ENCODE measurements at regions not wholly inside any gene's neighbourhood (a gene's known extent, or its start where the extent isn't known, plus 50 kb on each side); places are given as distances from the start of the nearest gene placed in this dataset.

DNA sequence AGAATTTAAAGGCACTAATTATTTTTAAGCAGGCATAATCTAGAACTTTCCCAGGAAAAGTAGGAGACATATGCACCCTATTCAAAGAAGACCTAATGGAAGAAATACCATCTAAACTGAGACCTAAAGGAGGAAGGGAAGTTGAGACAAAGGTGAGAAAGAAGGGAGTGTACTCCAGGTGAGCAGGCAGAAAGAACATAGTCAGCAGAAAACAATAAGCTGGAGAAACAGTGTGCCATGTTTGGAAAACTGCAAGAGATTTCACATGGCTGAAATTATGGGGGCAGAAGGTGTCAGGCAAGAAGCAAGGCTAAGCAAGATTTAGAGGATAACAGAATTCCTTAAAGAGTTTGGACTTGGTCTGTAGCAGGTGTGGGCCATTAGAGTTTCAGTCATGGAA is 167.0 kb upstream of the USP25 start:
- Mint-ChIP-seq H3K4me1 (peaks cover 3% of the 10 kb centered on the region), H3K9me3 (no peaks in the 10 kb centered on the region), H3K4me3 (no peak overlapping the region), H3K27me3 (ENCODE audit: insufficient read depth, low read depth) (no peaks in the 10 kb centered on the region), H3K36me3 (no peaks in the 10 kb centered on the region), H3K27ac (no peak overlapping the region)
- DNase-seq (ENCODE audit: low spot score) = no peak
- Histone ChIP-seq H3K9ac (no peak overlapping the region), H3K36me3 (no peaks in the 10 kb centered on the region), H3K27ac (no peak overlapping the region), H3K4me1 (peaks cover 33% of the 10 kb centered on the region), H3K4me3 (no peak overlapping the region), H2AFZ (replicated peaks) (no peak overlapping the region), H3K79me2 (ENCODE audit: low read depth) (no peaks in the 10 kb centered on the region), H4K20me1 (ENCODE audit: low read depth) (no peaks in the 10 kb centered on the region), H3K27me3 (no peaks in the 10 kb centered on the region), H3K9me3 (ENCODE audit: low read depth) (no peaks in the 10 kb centered on the region), H3F3A (ENCODE audit: low read depth) (no peaks in the 10 kb centered on the region), H3K4me2 (no peak overlapping the region)
- TF ChIP-seq EZH2phosphoT487 (IDR thresholded peaks at IDR 0.05) (no peak), EZH2 (IDR thresholded peaks at IDR 0.05) (no peak)
- TF ChIP-seq, protein P1, sequence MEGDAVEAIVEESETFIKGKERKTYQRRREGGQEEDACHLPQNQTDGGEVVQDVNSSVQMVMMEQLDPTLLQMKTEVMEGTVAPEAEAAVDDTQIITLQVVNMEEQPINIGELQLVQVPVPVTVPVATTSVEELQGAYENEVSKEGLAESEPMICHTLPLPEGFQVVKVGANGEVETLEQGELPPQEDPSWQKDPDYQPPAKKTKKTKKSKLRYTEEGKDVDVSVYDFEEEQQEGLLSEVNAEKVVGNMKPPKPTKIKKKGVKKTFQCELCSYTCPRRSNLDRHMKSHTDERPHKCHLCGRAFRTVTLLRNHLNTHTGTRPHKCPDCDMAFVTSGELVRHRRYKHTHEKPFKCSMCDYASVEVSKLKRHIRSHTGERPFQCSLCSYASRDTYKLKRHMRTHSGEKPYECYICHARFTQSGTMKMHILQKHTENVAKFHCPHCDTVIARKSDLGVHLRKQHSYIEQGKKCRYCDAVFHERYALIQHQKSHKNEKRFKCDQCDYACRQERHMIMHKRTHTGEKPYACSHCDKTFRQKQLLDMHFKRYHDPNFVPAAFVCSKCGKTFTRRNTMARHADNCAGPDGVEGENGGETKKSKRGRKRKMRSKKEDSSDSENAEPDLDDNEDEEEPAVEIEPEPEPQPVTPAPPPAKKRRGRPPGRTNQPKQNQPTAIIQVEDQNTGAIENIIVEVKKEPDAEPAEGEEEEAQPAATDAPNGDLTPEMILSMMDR (IDR thresholded peaks at IDR 0.05) = no peak

DNA sequence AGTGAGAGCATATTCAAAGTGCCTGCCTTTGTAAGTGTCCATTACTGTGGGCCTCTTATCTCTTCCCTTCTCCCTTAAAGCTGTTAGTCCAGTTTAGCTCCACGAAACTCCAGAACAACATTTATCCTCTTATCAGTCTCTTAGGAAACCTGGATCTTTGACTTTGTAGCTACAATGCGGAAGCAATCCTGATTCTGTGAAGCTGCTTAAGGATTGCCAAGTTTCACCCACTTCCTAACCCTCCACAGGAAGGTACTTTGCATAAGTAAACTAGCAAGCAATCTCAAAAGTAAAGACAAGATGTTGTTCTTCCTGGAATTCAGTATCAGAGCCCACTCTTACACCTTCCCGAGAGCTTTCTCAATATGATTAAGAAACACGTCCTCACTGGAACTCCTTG is 164.9 kb upstream of the USP25 start:
- peaks cover 33% of the 10 kb centered on the region for H3K4me1 ChIP-seq
- no peak overlapping the region for H3K27ac Mint-ChIP-seq
- H3K9me3 ChIP-seq (ENCODE audit: low read depth) = no peaks in the 10 kb centered on the region
- no peak overlapping the region for H3K4me3 ChIP-seq
- no peak overlapping the region for H3K4me3 Mint-ChIP-seq
- H4K20me1 ChIP-seq (ENCODE audit: low read depth) = no peaks in the 10 kb centered on the region
- no peaks in the 10 kb centered on the region for H3K36me3 ChIP-seq
- H3K9me3 Mint-ChIP-seq = no peaks in the 10 kb centered on the region
- H3K27me3 Mint-ChIP-seq (ENCODE audit: insufficient read depth, low read depth) = no peaks in the 10 kb centered on the region
- H3K79me2 ChIP-seq (ENCODE audit: low read depth) = no peaks in the 10 kb centered on the region
- no peak overlapping the region for H3K4me2 ChIP-seq
- H3K27me3 ChIP-seq = no peaks in the 10 kb centered on the region
- no peaks in the 10 kb centered on the region for H3F3A ChIP-seq (ENCODE audit: low read depth)
- no peaks in the 10 kb centered on the region for H3K36me3 Mint-ChIP-seq
- no peak overlapping the region for H3K9ac ChIP-seq
- H3K4me1 Mint-ChIP-seq = peaks cover 3% of the 10 kb centered on the region
- H2AFZ ChIP-seq (replicated peaks) = peak overlapping the region; percentile 45
- TF ChIP-seq EZH2phosphoT487 (IDR thresholded peaks at IDR 0.05) = no peak
- TF ChIP-seq EZH2 (IDR thresholded peaks at IDR 0.05) = no peak
- TF ChIP-seq, protein P1 (IDR thresholded peaks at IDR 0.05) = no peak
- DNase-seq (ENCODE audit: low spot score) = peak; percentile 8
- H3K27ac ChIP-seq = no peak overlapping the region

DNA sequence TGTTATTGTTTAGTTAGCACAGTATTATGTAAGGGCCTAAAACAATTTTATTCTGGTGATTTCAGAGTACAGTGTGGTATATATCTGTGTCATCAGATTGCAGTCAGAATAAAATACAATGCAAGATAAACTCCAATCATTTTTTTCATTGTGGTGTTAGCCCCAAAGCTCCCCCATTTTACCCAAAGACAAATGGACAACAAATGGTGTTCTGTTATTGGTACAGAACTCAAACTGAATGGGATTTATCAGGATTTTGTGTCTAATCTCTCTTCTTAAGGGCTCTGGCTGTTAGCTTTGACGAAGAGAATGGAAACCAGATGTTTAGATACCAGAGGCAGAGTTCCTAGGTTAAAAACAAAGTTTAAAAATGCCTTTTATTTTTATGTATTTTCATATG is 163.1 kb upstream of the USP25 start:
- Mint-ChIP-seq H3K4me3 (no peak overlapping the region), H3K4me1 (peaks cover 3% of the 10 kb centered on the region), H3K9me3 (no peaks in the 10 kb centered on the region), H3K36me3 (no peaks in the 10 kb centered on the region), H3K27ac (no peak overlapping the region), H3K27me3 (ENCODE audit: insufficient read depth, low read depth) (no peaks in the 10 kb centered on the region)
- H4K20me1 ChIP-seq (ENCODE audit: low read depth) = no peaks in the 10 kb centered on the region
- no peaks in the 10 kb centered on the region for H3K36me3 ChIP-seq
- no peak overlapping the region for H2AFZ ChIP-seq (replicated peaks)
- peaks cover 24% of the 10 kb centered on the region for H3K4me1 ChIP-seq
- no peaks in the 10 kb centered on the region for H3K9me3 ChIP-seq (ENCODE audit: low read depth)
- H3K27me3 ChIP-seq = no peaks in the 10 kb centered on the region
- no peak overlapping the region for H3K9ac ChIP-seq
- TF ChIP-seq, protein P1 (IDR thresholded peaks at IDR 0.05) = no peak
- no peak for TF ChIP-seq EZH2 (IDR thresholded peaks at IDR 0.05)
- no peak for TF ChIP-seq EZH2phosphoT487 (IDR thresholded peaks at IDR 0.05)
- no peak overlapping the region for H3K4me3 ChIP-seq
- no peak for DNase-seq (ENCODE audit: low spot score)
- H3K4me2 ChIP-seq = peak overlapping the region; percentile 2
- H3K79me2 ChIP-seq (ENCODE audit: low read depth) = no peaks in the 10 kb centered on the region
- no peak overlapping the region for H3K27ac ChIP-seq
- no peaks in the 10 kb centered on the region for H3F3A ChIP-seq (ENCODE audit: low read depth)

Measured in neural progenitor cell (in vitro differentiated cells).